ENCODE measurements at regions not wholly inside any gene's neighbourhood (a gene's known extent, or its start where the extent isn't known, plus 50 kb on each side); places are given as distances from the start of the nearest gene placed in this dataset.
A peak's percentile ranks its signal among the peaks of the same experiment; 100 is the strongest.

GRCh38 chr3:197356741-197357140 is 58.3 kb upstream of the DLG1 start:
- H3K36me3 ChIP-seq (ENCODE audit: low read depth): no peaks in the 10 kb centered on the region
- ATAC-seq: no peak
- H3K4me3 ChIP-seq: no peak overlapping the region

GRCh38 chr3:197356275-197356674 is 57.9 kb upstream of the DLG1 start:
- H3K9me3 ChIP-seq: peaks cover 9% of the 10 kb centered on the region
- intact Hi-C loops (cut with DNase I, micrococcal nuclease): no loop called here
- no peak for TF ChIP-seq CTCF (IDR thresholded peaks at IDR 0.05)
- ATAC-seq: peak; percentile 60
- no peaks in the 10 kb centered on the region for H3K4me1 ChIP-seq (ENCODE audit: low read depth)
- H3K36me3 ChIP-seq (ENCODE audit: low read depth): no peaks in the 10 kb centered on the region
- no peak overlapping the region for H3K4me3 ChIP-seq
- DNase-seq: peak in 1 of 3 donors; percentile 35

More at GRCh38 chr3:197356741-197357140, 58.3 kb upstream of the DLG1 start:
- no peaks in the 10 kb centered on the region for H3K4me1 ChIP-seq (ENCODE audit: low read depth)
- no peak for DNase-seq
- intact Hi-C loops (cut with DNase I, micrococcal nuclease): no loop called here
- peaks cover 9% of the 10 kb centered on the region for H3K9me3 ChIP-seq
- no peak for TF ChIP-seq CTCF (IDR thresholded peaks at IDR 0.05)

- no peak for ATAC-seq
- Histone ChIP-seq H3K9me3 (peaks cover 9% of the 10 kb centered on the region), H3K36me3 (ENCODE audit: low read depth) (no peaks in the 10 kb centered on the region), H3K4me3 (no peak overlapping the region), H3K4me1 (ENCODE audit: low read depth) (no peaks in the 10 kb centered on the region)
- DNase-seq: no peak
- intact Hi-C loops (cut with DNase I, micrococcal nuclease): no loop called here
- no peak for TF ChIP-seq CTCF (IDR thresholded peaks at IDR 0.05)
Measured at GRCh38 chr3:197355713-197356112, 57.3 kb upstream of the DLG1 start.

GRCh38 chr3:197354568-197355001 is 56.2 kb upstream of the DLG1 start:
- TF ChIP-seq CTCF (IDR thresholded peaks at IDR 0.05): no peak
- Histone ChIP-seq H3K9me3 (no peaks in the 10 kb centered on the region), H3K36me3 (ENCODE audit: low read depth) (no peaks in the 10 kb centered on the region), H3K4me1 (ENCODE audit: low read depth) (no peaks in the 10 kb centered on the region), H3K4me3 (no peak overlapping the region)
- intact Hi-C loops (cut with DNase I, micrococcal nuclease): no loop called here
- ATAC-seq (peak; percentile 43), DNase-seq (peak; percentile 49 to 69 (median 49))

GRCh38 chr3:197353867-197354567 is 55.6 kb upstream of the DLG1 start:
- TF ChIP-seq CTCF (IDR thresholded peaks at IDR 0.05): no peak
- ATAC-seq (no peak), DNase-seq (no peak)
- Histone ChIP-seq H3K36me3 (ENCODE audit: low read depth) (no peaks in the 10 kb centered on the region), H3K4me3 (no peak overlapping the region), H3K4me1 (ENCODE audit: low read depth) (no peaks in the 10 kb centered on the region), H3K9me3 (no peaks in the 10 kb centered on the region)
- intact Hi-C loops (cut with DNase I, micrococcal nuclease): no loop called here
